Endothelial cell of umbilical vein (primary cell): ENCODE measurements at regions not wholly inside any gene's neighbourhood (a gene's known extent, or its start where the extent isn't known, plus 50 kb on each side); places are given as distances from the start of the nearest gene placed in this dataset.

ENCODE experiments used
- CTCF ChIP-seq, 2 donors: IDR thresholded peaks; 1 replicate in 1 of 2; 2 replicates in 1 of 2; pipeline ENCODE4 v1.5.1; 2011; ENCODE audit warnings: low read length in 2 of 2, mild to moderate bottlenecking in 2 of 2, moderate library complexity in 2 of 2, control low read depth in 1 of 2, inconsistent platforms in 1 of 2, low read depth in 1 of 2; ENCODE audit not compliant: insufficient read depth in 1 of 2; ENCODE audit errors: extremely low read depth in 1 of 2
- EZH2 ChIP-seq: IDR thresholded peaks from 2 replicates; pipeline ENCODE4 v1.6.1; 2012; ENCODE audit warnings: borderline replicate concordance, low read depth, mild to moderate bottlenecking, moderate library complexity, low read length, inconsistent platforms; ENCODE audit not compliant: severe bottlenecking
- FOS ChIP-seq: IDR thresholded peaks from 2 replicates; pipeline ENCODE4 v1.6.1; 2011; ENCODE audit warnings: mild to moderate bottlenecking, low read length, moderate library complexity, borderline replicate concordance; ENCODE audit not compliant: insufficient read depth
- GATA2 ChIP-seq: IDR thresholded peaks from 2 replicates; pipeline ENCODE4 v1.7.0; 2011; ENCODE audit warnings: low read depth, mild to moderate bottlenecking, moderate library complexity, mixed read lengths, low read length; ENCODE audit not compliant: insufficient read length, insufficient read depth
- JUN ChIP-seq: IDR thresholded peaks from 2 replicates; pipeline ENCODE4 v1.6.1; 2011; ENCODE audit warnings: borderline replicate concordance, low read depth; ENCODE audit not compliant: insufficient read length, insufficient read depth
- MAX ChIP-seq: IDR thresholded peaks from 2 replicates; pipeline ENCODE4 v1.6.1; 2011; ENCODE audit not compliant: insufficient read depth, insufficient read length
- MYC ChIP-seq: IDR thresholded peaks from one replicate; pipeline ENCODE4 v1.6.1; 2011; ENCODE audit warnings: mild to moderate bottlenecking, low read depth, low read length
- POLR2A ChIP-seq: IDR thresholded peaks from 2 replicates; pipeline ENCODE4 v1.6.1; 2012; ENCODE audit warnings: low read depth, mild to moderate bottlenecking, control low read depth, low read length
- POLR2AphosphoS5 ChIP-seq: IDR thresholded peaks from 2 replicates; pipeline ENCODE4 v1.6.1; 2012; ENCODE audit warnings: low read depth, mild to moderate bottlenecking, control low read depth, low read length, moderate library complexity; ENCODE audit not compliant: insufficient read depth

GRCh38 chr9:100652850-100653249 is 75.0 kb downstream of the CAVIN4 start:
- no peak for TF ChIP-seq EZH2
- no peak for TF ChIP-seq CTCF (IDR thresholded peaks at IDR 0.05; ENCODE audit: extremely low read depth in 1 of 2, insufficient read depth in 1 of 2, low read depth in 1 of 2, low read length in 2 of 2)
- TF ChIP-seq FOS, result no peak
- no peak for TF ChIP-seq POLR2AphosphoS5
- TF ChIP-seq MYC, result no peak
- no peak for TF ChIP-seq JUN
- no peak for TF ChIP-seq POLR2A
- TF ChIP-seq GATA2, result no peak
- no peak for TF ChIP-seq MAX
